Endothelial cell (in vitro differentiated cells): ENCODE measurements at regions not wholly inside any gene's neighbourhood (a gene's known extent, or its start where the extent isn't known, plus 50 kb on each side); places are given as distances from the start of the nearest gene placed in this dataset.
A peak's percentile ranks its signal among the peaks of the same experiment; 100 is the strongest.
"Not testable (repeated sequence)": the region's sequence is repeated elsewhere in the genome, so short reads cannot be mapped to it uniquely, and the experiment has no call there.

Source experiments
- DNase-seq: peaks from one replicate; pipeline ENCODE4 v3.0.0; 2021; ENCODE audit warnings: low spot score
- H3K27ac Mint-ChIP-seq: one replicate; pipeline ENCODE4 v1.8.0; 2021; ENCODE audit warnings: mixed read lengths, inconsistent platforms; ENCODE audit not compliant: unreplicated experiment
- H3K27me3 Mint-ChIP-seq: one replicate; pipeline ENCODE4 v1.8.0; 2021; ENCODE audit warnings: mild to moderate bottlenecking, moderate library complexity, mixed read lengths, inconsistent platforms; ENCODE audit not compliant: unreplicated experiment
- H3K36me3 Mint-ChIP-seq: one replicate; pipeline ENCODE4 v1.8.0; 2021; ENCODE audit warnings: mild to moderate bottlenecking, low read depth, mixed read lengths, inconsistent platforms; ENCODE audit not compliant: unreplicated experiment
- H3K4me1 Mint-ChIP-seq: one replicate; pipeline ENCODE4 v1.8.0; 2021; ENCODE audit warnings: mild to moderate bottlenecking, mixed read lengths, inconsistent platforms; ENCODE audit not compliant: unreplicated experiment
- H3K4me3 Mint-ChIP-seq: one replicate; pipeline ENCODE4 v1.8.0; 2021; ENCODE audit warnings: mild to moderate bottlenecking, mixed read lengths, inconsistent platforms; ENCODE audit not compliant: unreplicated experiment
- H3K9me3 Mint-ChIP-seq: one replicate; pipeline ENCODE4 v1.8.0; 2021; ENCODE audit warnings: mixed read lengths, inconsistent platforms; ENCODE audit not compliant: unreplicated experiment
- CTCF ChIP-seq: fragments of 200-600 bp; sonication (generic); IDR thresholded peaks from one replicate; pipeline ENCODE4 v1.5.0; 2021; ENCODE audit warnings: antibody characterized with exemption; ENCODE audit not compliant: unreplicated experiment

GRCh38 chr2:83972128-83972527 is 487.0 kb downstream of the SUCLG1 start:
- Mint-ChIP-seq H3K27me3 (no peaks in the 10 kb centered on the region), H3K4me1 (no peaks in the 10 kb centered on the region), H3K27ac (no peak overlapping the region), H3K9me3 (peaks cover 4% of the 10 kb centered on the region), H3K4me3 (no peak overlapping the region), H3K36me3 (peaks cover 4% of the 10 kb centered on the region)
- TF ChIP-seq CTCF: no peak
- DNase-seq: no peak

GRCh38 chr2:83971547-83971946 is 487.5 kb downstream of the SUCLG1 start:
- TF ChIP-seq CTCF: no peak
- DNase-seq: no peak
- no peaks in the 10 kb centered on the region for H3K27me3 Mint-ChIP-seq
- no peaks in the 10 kb centered on the region for H3K4me1 Mint-ChIP-seq
- no peak overlapping the region for H3K4me3 Mint-ChIP-seq
- H3K9me3 Mint-ChIP-seq: peaks cover 4% of the 10 kb centered on the region
- H3K36me3 Mint-ChIP-seq: peaks cover 4% of the 10 kb centered on the region
- no peak overlapping the region for H3K27ac Mint-ChIP-seq

GRCh38 chr2:83970217-83970929 is 488.7 kb downstream of the SUCLG1 start:
- Mint-ChIP-seq H3K4me3 (no peak overlapping the region), H3K4me1 (no peaks in the 10 kb centered on the region), H3K36me3 (no peaks in the 10 kb centered on the region), H3K9me3 (no peaks in the 10 kb centered on the region), H3K27me3 (no peaks in the 10 kb centered on the region), H3K27ac (no peak overlapping the region)
- TF ChIP-seq CTCF: no peak
- DNase-seq: no peak

GRCh38 chr2:83969085-83969484 is 490.0 kb downstream of the SUCLG1 start:
- TF ChIP-seq CTCF: no peak
- Mint-ChIP-seq H3K27me3 (no peaks in the 10 kb centered on the region), H3K4me3 (no peak overlapping the region)

GRCh38 chr2:83967854-83968253 is 491.2 kb downstream of the SUCLG1 start:
- no peaks in the 10 kb centered on the region for H3K36me3 Mint-ChIP-seq
- no peak for DNase-seq

More at GRCh38 chr2:83969085-83969484, 490.0 kb downstream of the SUCLG1 start:
- Mint-ChIP-seq H3K9me3 (no peaks in the 10 kb centered on the region), H3K36me3 (no peaks in the 10 kb centered on the region), H3K4me1 (no peaks in the 10 kb centered on the region), H3K27ac (no peak overlapping the region)
- no peak for DNase-seq

GRCh38 chr2:83966946-83967345 is 492.1 kb downstream of the SUCLG1 start:
- not testable (repeated sequence) for H3K27ac Mint-ChIP-seq, DNase-seq, H3K36me3 Mint-ChIP-seq, H3K9me3 Mint-ChIP-seq, H3K27me3 Mint-ChIP-seq, H3K4me1 Mint-ChIP-seq, H3K4me3 Mint-ChIP-seq

More at GRCh38 chr2:83967854-83968253, 491.2 kb downstream of the SUCLG1 start:
- Mint-ChIP-seq H3K4me3 (no peak overlapping the region), H3K9me3 (no peaks in the 10 kb centered on the region), H3K27me3 (no peaks in the 10 kb centered on the region), H3K4me1 (no peaks in the 10 kb centered on the region), H3K27ac (no peak overlapping the region)
- peak; percentile 35 for TF ChIP-seq CTCF
